Left ventricle myocardium inferior (tissue), 1 donor: ENCODE measurements at regions not wholly inside any gene's neighbourhood (a gene's known extent, or its start where the extent isn't known, plus 50 kb on each side); places are given as distances from the start of the nearest gene placed in this dataset.

Source experiments
- DNase-seq: peaks from one replicate; pipeline ENCODE4 v3.0.0-alpha.2; 2020
- H3K27ac ChIP-seq: fragments of 200-600 bp; replicated peaks from 2 replicates; pipeline ENCODE4 v1.8.0; 2021
- H3K27me3 ChIP-seq: fragments of 200-600 bp; 2 replicates; pipeline ENCODE4 v1.8.0; 2021; ENCODE audit warnings: low read depth
- H3K36me3 ChIP-seq: fragments of 200-600 bp; 2 replicates; pipeline ENCODE4 v1.8.0; 2021
- H3K4me1 ChIP-seq: fragments of 200-600 bp; 2 replicates; pipeline ENCODE4 v1.8.0; 2021
- H3K4me3 ChIP-seq: fragments of 200-600 bp; 2 replicates; pipeline ENCODE4 v1.8.0; 2021; ENCODE audit warnings: mild to moderate bottlenecking, moderate library complexity
- H3K9me3 ChIP-seq: fragments of 200-600 bp; replicated peaks from 2 replicates; pipeline ENCODE4 v1.8.0; 2021
- intact Hi-C: fragments of 100-400 bp; cut with micrococcal nuclease; formaldehyde crosslinking; loops from one replicate; pipeline ENCODE4 v1.11.0; 2022
- TF ChIP-seq, protein P1 (sequence below): fragments of 200-600 bp; IDR thresholded peaks from 2 replicates; pipeline ENCODE4 v1.8.0; 2021; ENCODE audit warnings: antibody characterized with exemption, mild to moderate bottlenecking, borderline replicate concordance
- donor health status: DM: no; HTN: yes; CAD: no; lungs with severe emphysema.

GRCh38 chr20:53711333-53712211 is 117.9 kb upstream of the ZNF217 start:
- H3K4me3 ChIP-seq = no peak overlapping the region
- H3K27me3 ChIP-seq = no peaks in the 10 kb centered on the region
- peaks cover 15% of the 10 kb centered on the region for H3K4me1 ChIP-seq
- H3K27ac ChIP-seq = no peak overlapping the region
- no peaks in the 10 kb centered on the region for H3K9me3 ChIP-seq
- no peaks in the 10 kb centered on the region for H3K36me3 ChIP-seq
- intact Hi-C loops = no loop called here
- TF ChIP-seq, protein P1, sequence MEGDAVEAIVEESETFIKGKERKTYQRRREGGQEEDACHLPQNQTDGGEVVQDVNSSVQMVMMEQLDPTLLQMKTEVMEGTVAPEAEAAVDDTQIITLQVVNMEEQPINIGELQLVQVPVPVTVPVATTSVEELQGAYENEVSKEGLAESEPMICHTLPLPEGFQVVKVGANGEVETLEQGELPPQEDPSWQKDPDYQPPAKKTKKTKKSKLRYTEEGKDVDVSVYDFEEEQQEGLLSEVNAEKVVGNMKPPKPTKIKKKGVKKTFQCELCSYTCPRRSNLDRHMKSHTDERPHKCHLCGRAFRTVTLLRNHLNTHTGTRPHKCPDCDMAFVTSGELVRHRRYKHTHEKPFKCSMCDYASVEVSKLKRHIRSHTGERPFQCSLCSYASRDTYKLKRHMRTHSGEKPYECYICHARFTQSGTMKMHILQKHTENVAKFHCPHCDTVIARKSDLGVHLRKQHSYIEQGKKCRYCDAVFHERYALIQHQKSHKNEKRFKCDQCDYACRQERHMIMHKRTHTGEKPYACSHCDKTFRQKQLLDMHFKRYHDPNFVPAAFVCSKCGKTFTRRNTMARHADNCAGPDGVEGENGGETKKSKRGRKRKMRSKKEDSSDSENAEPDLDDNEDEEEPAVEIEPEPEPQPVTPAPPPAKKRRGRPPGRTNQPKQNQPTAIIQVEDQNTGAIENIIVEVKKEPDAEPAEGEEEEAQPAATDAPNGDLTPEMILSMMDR = no peak
- DNase-seq = no peak

- peaks cover 18% of the 10 kb centered on the region for H3K4me1 ChIP-seq
- H3K27me3 ChIP-seq = no peaks in the 10 kb centered on the region
- intact Hi-C loops = no loop called here
- TF ChIP-seq, protein P1 = no peak
- H3K27ac ChIP-seq = peak overlapping the region; percentile 31
- H3K9me3 ChIP-seq = no peaks in the 10 kb centered on the region
- no peaks in the 10 kb centered on the region for H3K36me3 ChIP-seq
- H3K4me3 ChIP-seq = no peak overlapping the region
- DNase-seq = no peak
Measured at GRCh38 chr20:53708129-53708968, 114.7 kb upstream of the ZNF217 start.

GRCh38 chr20:53707371-53708055 is 113.9 kb upstream of the ZNF217 start:
- H3K4me3 ChIP-seq = no peak overlapping the region
- peaks cover 18% of the 10 kb centered on the region for H3K4me1 ChIP-seq

GRCh38 chr20:53706466-53707370 is 113.1 kb upstream of the ZNF217 start:
- H3K9me3 ChIP-seq = no peaks in the 10 kb centered on the region
- intact Hi-C loops = no loop called here
- peak overlapping the region; percentile 43 for H3K27ac ChIP-seq
- TF ChIP-seq, protein P1 = no peak
- no peaks in the 10 kb centered on the region for H3K27me3 ChIP-seq
- no peaks in the 10 kb centered on the region for H3K36me3 ChIP-seq
- no peak overlapping the region for H3K4me3 ChIP-seq
- peaks cover 18% of the 10 kb centered on the region for H3K4me1 ChIP-seq
- no peak for DNase-seq

More at GRCh38 chr20:53707371-53708055, 113.9 kb upstream of the ZNF217 start:
- Histone ChIP-seq H3K27me3 (no peaks in the 10 kb centered on the region), H3K27ac (peak overlapping the region; percentile 43), H3K36me3 (no peaks in the 10 kb centered on the region), H3K9me3 (no peaks in the 10 kb centered on the region)
- intact Hi-C loops = no loop called here
- DNase-seq = no peak
- TF ChIP-seq, protein P1 = no peak
